Neuronal stem cell (in vitro differentiated cells): ENCODE measurements at regions not wholly inside any gene's neighbourhood (a gene's known extent, or its start where the extent isn't known, plus 50 kb on each side); places are given as distances from the start of the nearest gene placed in this dataset.

Source experiments
- DNase-seq: peaks from one replicate; pipeline ENCODE4 v3.0.0-alpha.2; 2013; ENCODE audit warnings: low spot score
- H2AFZ ChIP-seq: one replicate; pipeline ENCODE4 v1.6.1; 2013; ENCODE audit warnings: mild to moderate bottlenecking, low read length, inconsistent platforms
- H2AK5ac ChIP-seq: 2 replicates; pipeline ENCODE4 v1.6.1; 2013; ENCODE audit warnings: low read depth, mild to moderate bottlenecking, inconsistent platforms, low read length, moderate library complexity, mixed read lengths
- H2BK120ac ChIP-seq: 2 replicates; pipeline ENCODE4 v1.6.1; 2013; ENCODE audit warnings: low read depth, mild to moderate bottlenecking, inconsistent platforms, low read length, moderate library complexity, mixed read lengths
- H2BK12ac ChIP-seq: one replicate; pipeline ENCODE4 v1.6.1; 2013; ENCODE audit warnings: low read length, inconsistent platforms
- H2BK15ac ChIP-seq: 2 replicates; pipeline ENCODE4 v1.6.1; 2013; ENCODE audit warnings: mild to moderate bottlenecking, low read length, inconsistent platforms, mixed read lengths
- H2BK5ac ChIP-seq: one replicate; pipeline ENCODE4 v1.6.1; 2013; ENCODE audit warnings: inconsistent platforms, mild to moderate bottlenecking, low read length, moderate library complexity
- H3K14ac ChIP-seq: one replicate; pipeline ENCODE4 v1.6.1; 2013; ENCODE audit warnings: low read length, inconsistent platforms
- H3K18ac ChIP-seq: 2 replicates; pipeline ENCODE4 v1.6.1; 2013; ENCODE audit warnings: low read length, inconsistent platforms
- H3K23ac ChIP-seq: 2 replicates; pipeline ENCODE4 v1.6.1; 2013; ENCODE audit warnings: low read depth, mild to moderate bottlenecking, mixed read lengths, low read length, inconsistent platforms; ENCODE audit not compliant: poor library complexity
- H3K27ac ChIP-seq: replicated peaks from 3 replicates; pipeline ENCODE4 v1.5.1; 2013; ENCODE audit warnings: low read length, inconsistent platforms
- H3K27me3 ChIP-seq, 3 experiments: 2 replicates each; pipeline ENCODE4 v1.6.1; 2013; ENCODE audit warnings: low read length in 3 of 3, mild to moderate bottlenecking in 2 of 3, inconsistent platforms in 1 of 3, low read depth in 1 of 3, mixed read lengths in 1 of 3, moderate library complexity in 1 of 3; ENCODE audit not compliant: control insufficient read depth in 3 of 3, insufficient read depth in 3 of 3
- H3K36me3 ChIP-seq, 2 donors: replicated peaks in 1 of 2; 2 replicates each; pipeline ENCODE4 v1.6.1; 2013; ENCODE audit warnings: low read length in 2 of 2; ENCODE audit not compliant: control insufficient read depth in 2 of 2, insufficient read depth in 2 of 2
- H3K4ac ChIP-seq: 2 replicates; pipeline ENCODE4 v1.6.1; 2013; ENCODE audit warnings: inconsistent platforms, mild to moderate bottlenecking, low read length, moderate library complexity
- H3K4me1 ChIP-seq, 2 donors: 1 replicate in 1 of 2; 2 replicates in 1 of 2; pipeline ENCODE4 v1.6.1; 2013; ENCODE audit warnings: low read length in 2 of 2, low read depth in 1 of 2; ENCODE audit not compliant: control insufficient read depth in 2 of 2, insufficient read depth in 1 of 2
- H3K4me2 ChIP-seq: one replicate; pipeline ENCODE4 v1.6.1; 2013; ENCODE audit warnings: mild to moderate bottlenecking, low read length, inconsistent platforms; ENCODE audit not compliant: insufficient read depth, poor library complexity, severe bottlenecking
- H3K4me3 ChIP-seq, 2 donors: 2 replicates each; pipeline ENCODE4 v1.5.1; 2013; ENCODE audit warnings: low read length in 2 of 2, mild to moderate bottlenecking in 2 of 2, inconsistent platforms in 1 of 2, moderate library complexity in 1 of 2
- H3K79me1 ChIP-seq: one replicate; pipeline ENCODE4 v1.6.1; 2013; ENCODE audit warnings: low read depth, mild to moderate bottlenecking, inconsistent platforms, low read length, moderate library complexity
- H3K9ac ChIP-seq: one replicate; pipeline ENCODE4 v1.6.1; 2013; ENCODE audit warnings: mild to moderate bottlenecking, low read depth, low read length, inconsistent platforms; ENCODE audit not compliant: poor library complexity
- H3K9me3 ChIP-seq, 2 donors: replicated peaks in 1 of 2; 2 replicates each; pipeline versions ENCODE3 to v1.6.1; 2013; ENCODE audit warnings: low read length in 2 of 2, mild to moderate bottlenecking in 2 of 2, inconsistent platforms in 1 of 2, low read depth in 1 of 2, mixed read lengths in 1 of 2, moderate library complexity in 1 of 2; ENCODE audit not compliant: control insufficient read depth in 2 of 2, insufficient read depth in 1 of 2
- H4K8ac ChIP-seq: one replicate; pipeline ENCODE4 v1.6.1; 2013; ENCODE audit warnings: low read depth, mild to moderate bottlenecking, inconsistent platforms, low read length, moderate library complexity
- H4K91ac ChIP-seq: one replicate; pipeline ENCODE4 v1.6.1; 2013; ENCODE audit warnings: low read length, low read depth, mild to moderate bottlenecking, inconsistent platforms; ENCODE audit not compliant: poor library complexity
- WGBS, 2 donors: extraction: QIAGEN DNeasy Blood & Tissue Kit; methylation state at CpG; one replicate each; pipeline ENCODE4 v1.1.7; 2013; ENCODE audit warnings: missing lambda C conversion rate in 2 of 2, mixed read lengths in 1 of 2; ENCODE audit not compliant: insufficient read length in 2 of 2, insufficient replicate concordance in 1 of 2; ENCODE audit errors: extremely low coverage in 2 of 2; 5-methylcytosine and 5-hydroxymethylcytosine counted together

- Histone ChIP-seq H4K91ac (no peak overlapping the region), H3K4me3 (no peak overlapping the region), H3K4me1 (no peaks in the 10 kb centered on the region), H3K9ac (no peak overlapping the region), H3K4ac (no peak overlapping the region), H3K36me3 (no peaks in the 10 kb centered on the region), H3K4me2 (no peak overlapping the region), H3K9me3 (no peaks in the 10 kb centered on the region), H2BK120ac (no peak overlapping the region), H3K23ac (no peak overlapping the region), H2AFZ (no peak overlapping the region), H3K14ac (no peak overlapping the region), H3K27ac (no peak overlapping the region), H2AK5ac (no peak overlapping the region), H3K27me3 (no peaks in the 10 kb centered on the region), H2BK5ac (no peak overlapping the region), H2BK12ac (no peak overlapping the region), H3K79me1 (no peaks in the 10 kb centered on the region), H2BK15ac (no peak overlapping the region), H3K18ac (no peak overlapping the region), H4K8ac (no peak overlapping the region)
- DNase-seq: no peak
- no CpG with 5 or more reads among the region's 1 CpG for WGBS, 2 donors
Observed at GRCh38 chr4:35789899-35790574, 454.3 kb downstream of the ARAP2 start.

DNA sequence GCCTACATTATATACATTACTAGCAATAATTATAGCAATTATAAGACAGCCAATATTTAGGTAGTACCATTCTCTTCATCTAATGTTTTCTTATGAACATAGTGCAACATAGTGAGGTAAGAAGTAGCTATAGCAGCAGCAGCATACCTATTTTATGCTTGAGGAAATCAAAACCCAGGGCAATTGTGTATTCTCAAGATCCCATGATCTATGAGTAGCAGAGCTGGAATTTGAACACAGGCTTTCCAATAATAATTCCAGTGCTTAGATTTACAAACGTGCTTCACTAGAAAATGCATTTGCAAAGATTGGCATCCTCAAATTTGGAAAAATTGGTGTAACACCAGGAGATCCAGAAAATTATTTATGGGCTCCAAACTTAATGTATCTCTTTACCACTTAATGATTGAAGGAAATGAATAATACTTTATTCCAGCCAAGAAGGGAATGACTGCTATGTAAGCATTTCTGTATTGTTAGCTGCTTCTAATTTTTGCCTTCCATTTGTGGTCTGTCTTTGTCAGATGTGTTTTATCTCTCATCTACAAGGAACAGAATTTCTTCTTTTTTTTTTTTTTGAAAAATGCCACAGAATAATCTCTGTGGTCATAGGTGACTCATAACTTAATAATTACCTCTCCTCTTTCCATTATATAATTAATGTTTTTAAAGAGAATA, 451.1 kb downstream of the ARAP2 start:
- Histone ChIP-seq H3K18ac (no peak overlapping the region), H3K4ac (no peak overlapping the region), H3K4me3 (no peak overlapping the region), H3K27ac (no peak overlapping the region), H3K79me1 (no peaks in the 10 kb centered on the region), H3K4me1 (no peaks in the 10 kb centered on the region), H2BK5ac (no peak overlapping the region), H2BK120ac (no peak overlapping the region), H3K14ac (no peak overlapping the region), H3K27me3 (no peaks in the 10 kb centered on the region), H2BK12ac (no peak overlapping the region), H2BK15ac (no peak overlapping the region), H3K9me3 (no peaks in the 10 kb centered on the region), H2AFZ (no peak overlapping the region), H4K91ac (no peak overlapping the region), H2AK5ac (no peak overlapping the region), H3K9ac (no peak overlapping the region), H3K23ac (no peak overlapping the region), H4K8ac (no peak overlapping the region), H3K4me2 (no peak overlapping the region), H3K36me3 (no peaks in the 10 kb centered on the region)
- DNase-seq: no peak
- WGBS, 2 donors: no CpG with 5 or more reads among the region's 1 CpG

- Histone ChIP-seq H2BK120ac (no peak overlapping the region), H3K27ac (no peak overlapping the region), H2BK15ac (no peak overlapping the region), H3K4me1 (no peaks in the 10 kb centered on the region), H3K9me3 (no peaks in the 10 kb centered on the region), H3K14ac (no peak overlapping the region), H2AFZ (no peak overlapping the region), H3K4me3 (no peak overlapping the region), H3K27me3 (no peaks in the 10 kb centered on the region), H3K4ac (no peak overlapping the region), H3K18ac (no peak overlapping the region), H3K79me1 (no peaks in the 10 kb centered on the region), H2AK5ac (no peak overlapping the region), H3K4me2 (no peak overlapping the region), H3K36me3 (no peaks in the 10 kb centered on the region), H4K91ac (no peak overlapping the region), H3K9ac (no peak overlapping the region), H4K8ac (no peak overlapping the region), H2BK12ac (no peak overlapping the region), H2BK5ac (no peak overlapping the region), H3K23ac (no peak overlapping the region)
- no peak for DNase-seq
- WGBS, 2 donors: no CpG with 5 or more reads among the region's 1 CpG
Observed at GRCh38 chr4:35793766-35794165, 450.5 kb downstream of the ARAP2 start.

GRCh38 chr4:35800669-35801068, 443.6 kb downstream of the ARAP2 start:
- Histone ChIP-seq H3K4me1 (no peaks in the 10 kb centered on the region), H3K27ac (no peak overlapping the region), H3K36me3 (no peaks in the 10 kb centered on the region), H2AK5ac (peak overlapping the region; percentile 61), H3K4me3 (no peak overlapping the region), H3K27me3 (no peaks in the 10 kb centered on the region), H2BK12ac (no peak overlapping the region), H3K14ac (no peak overlapping the region), H2AFZ (no peak overlapping the region), H3K18ac (peak overlapping the region; percentile 48), H2BK15ac (no peak overlapping the region), H3K79me1 (no peaks in the 10 kb centered on the region), H2BK5ac (peak overlapping the region; percentile 53), H3K4me2 (no peak overlapping the region), H3K9me3 (peaks cover 0 to 3% of the 10 kb centered on the region in 2 donors), H4K8ac (no peak overlapping the region), H2BK120ac (no peak overlapping the region), H3K9ac (no peak overlapping the region), H3K23ac (peak overlapping the region; percentile 73), H4K91ac (no peak overlapping the region), H3K4ac (no peak overlapping the region)
- no peak for DNase-seq
- WGBS, 2 donors: no CpG with 5 or more reads among the region's 5 CpGs
